ENCODE measurements at regions not wholly inside any gene's neighbourhood (a gene's known extent, or its start where the extent isn't known, plus 50 kb on each side); places are given as distances from the start of the nearest gene placed in this dataset.

GRCh38 chr18:28837100-28837499 is 660.2 kb upstream of the CDH2 start:
- Histone ChIP-seq H3K36me3 (ENCODE audit: control insufficient read depth in 1 of 2, insufficient read depth in 2 of 2, low read length in 2 of 2) (no peaks in the 10 kb centered on the region), H3K27ac (ENCODE audit: low read length) (no peak overlapping the region), H3K27me3 (ENCODE audit: low read depth, low read length) (no peaks in the 10 kb centered on the region), H3K4me3 (ENCODE audit: low read depth in 1 of 2, low read length in 2 of 2) (no peak overlapping the region), H3K4me1 (ENCODE audit: control insufficient read depth in 1 of 2, insufficient read depth in 2 of 2, low read length in 2 of 2) (no peaks in the 10 kb centered on the region), H3K9me3 (ENCODE audit: control insufficient read depth in 1 of 2, low read length in 2 of 2) (no peaks in the 10 kb centered on the region)

GRCh38 chr18:28834889-28835288 is 658.0 kb upstream of the CDH2 start:
- no peaks in the 10 kb centered on the region for H3K27me3 ChIP-seq (ENCODE audit: low read depth, low read length)
- no peak overlapping the region for H3K4me3 ChIP-seq (ENCODE audit: low read depth in 1 of 2, low read length in 2 of 2)
- no peak overlapping the region for H3K27ac ChIP-seq (ENCODE audit: low read length)
- no peaks in the 10 kb centered on the region for H3K36me3 ChIP-seq (ENCODE audit: control insufficient read depth in 1 of 2, insufficient read depth in 2 of 2, low read length in 2 of 2)
- no peaks in the 10 kb centered on the region for H3K4me1 ChIP-seq (ENCODE audit: control insufficient read depth in 1 of 2, insufficient read depth in 2 of 2, low read length in 2 of 2)
- H3K9me3 ChIP-seq (ENCODE audit: control insufficient read depth in 1 of 2, low read length in 2 of 2), result no peaks in the 10 kb centered on the region

- no peak overlapping the region for H3K27ac ChIP-seq (ENCODE audit: low read length)
- H3K27me3 ChIP-seq (ENCODE audit: low read depth, low read length), result no peaks in the 10 kb centered on the region
- no peaks in the 10 kb centered on the region for H3K9me3 ChIP-seq (ENCODE audit: control insufficient read depth in 1 of 2, low read length in 2 of 2)
- H3K36me3 ChIP-seq (ENCODE audit: control insufficient read depth in 1 of 2, insufficient read depth in 2 of 2, low read length in 2 of 2), result no peaks in the 10 kb centered on the region
- no peak overlapping the region for H3K4me3 ChIP-seq (ENCODE audit: low read depth in 1 of 2, low read length in 2 of 2)
- H3K4me1 ChIP-seq (ENCODE audit: control insufficient read depth in 1 of 2, insufficient read depth in 2 of 2, low read length in 2 of 2), result no peaks in the 10 kb centered on the region
Measured at GRCh38 chr18:28831908-28832307, 655.0 kb upstream of the CDH2 start.

- no peaks in the 10 kb centered on the region for H3K27me3 ChIP-seq (ENCODE audit: low read depth, low read length)
- H3K27ac ChIP-seq (ENCODE audit: low read length), result no peak overlapping the region
- H3K9me3 ChIP-seq (ENCODE audit: control insufficient read depth in 1 of 2, low read length in 2 of 2), result no peaks in the 10 kb centered on the region
- no peaks in the 10 kb centered on the region for H3K36me3 ChIP-seq (ENCODE audit: control insufficient read depth in 1 of 2, insufficient read depth in 2 of 2, low read length in 2 of 2)
- no peaks in the 10 kb centered on the region for H3K4me1 ChIP-seq (ENCODE audit: control insufficient read depth in 1 of 2, insufficient read depth in 2 of 2, low read length in 2 of 2)
- H3K4me3 ChIP-seq (ENCODE audit: low read depth in 1 of 2, low read length in 2 of 2), result no peak overlapping the region
Measured at GRCh38 chr18:28831476-28831875, 654.5 kb upstream of the CDH2 start.

GRCh38 chr18:28826107-28826506 is 649.2 kb upstream of the CDH2 start:
- Histone ChIP-seq H3K4me3 (ENCODE audit: low read depth in 1 of 2, low read length in 2 of 2) (no peak overlapping the region), H3K36me3 (ENCODE audit: control insufficient read depth in 1 of 2, insufficient read depth in 2 of 2, low read length in 2 of 2) (no peaks in the 10 kb centered on the region), H3K27ac (ENCODE audit: low read length) (no peak overlapping the region), H3K27me3 (ENCODE audit: low read depth, low read length) (no peaks in the 10 kb centered on the region), H3K9me3 (ENCODE audit: control insufficient read depth in 1 of 2, low read length in 2 of 2) (no peaks in the 10 kb centered on the region), H3K4me1 (ENCODE audit: control insufficient read depth in 1 of 2, insufficient read depth in 2 of 2, low read length in 2 of 2) (no peaks in the 10 kb centered on the region)

- Histone ChIP-seq H3K4me3 (ENCODE audit: low read depth in 1 of 2, low read length in 2 of 2) (no peak overlapping the region), H3K4me1 (ENCODE audit: control insufficient read depth in 1 of 2, insufficient read depth in 2 of 2, low read length in 2 of 2) (no peaks in the 10 kb centered on the region), H3K27ac (ENCODE audit: low read length) (no peak overlapping the region), H3K36me3 (ENCODE audit: control insufficient read depth in 1 of 2, insufficient read depth in 2 of 2, low read length in 2 of 2) (no peaks in the 10 kb centered on the region), H3K27me3 (ENCODE audit: low read depth, low read length) (no peaks in the 10 kb centered on the region), H3K9me3 (ENCODE audit: control insufficient read depth in 1 of 2, low read length in 2 of 2) (no peaks in the 10 kb centered on the region)
Measured at GRCh38 chr18:28824183-28824574, 647.2 kb upstream of the CDH2 start.

GRCh38 chr18:28823506-28824182 is 646.7 kb upstream of the CDH2 start:
- H3K9me3 ChIP-seq (ENCODE audit: control insufficient read depth in 1 of 2, low read length in 2 of 2), result no peaks in the 10 kb centered on the region
- no peak overlapping the region for H3K27ac ChIP-seq (ENCODE audit: low read length)
- H3K36me3 ChIP-seq (ENCODE audit: control insufficient read depth in 1 of 2, insufficient read depth in 2 of 2, low read length in 2 of 2), result no peaks in the 10 kb centered on the region
- no peaks in the 10 kb centered on the region for H3K4me1 ChIP-seq (ENCODE audit: control insufficient read depth in 1 of 2, insufficient read depth in 2 of 2, low read length in 2 of 2)
- no peak overlapping the region for H3K4me3 ChIP-seq (ENCODE audit: low read depth in 1 of 2, low read length in 2 of 2)
- no peaks in the 10 kb centered on the region for H3K27me3 ChIP-seq (ENCODE audit: low read depth, low read length)

- H3K27me3 ChIP-seq (ENCODE audit: low read depth, low read length), result no peaks in the 10 kb centered on the region
- no peaks in the 10 kb centered on the region for H3K4me1 ChIP-seq (ENCODE audit: control insufficient read depth in 1 of 2, insufficient read depth in 2 of 2, low read length in 2 of 2)
- no peaks in the 10 kb centered on the region for H3K9me3 ChIP-seq (ENCODE audit: control insufficient read depth in 1 of 2, low read length in 2 of 2)
- H3K36me3 ChIP-seq (ENCODE audit: control insufficient read depth in 1 of 2, insufficient read depth in 2 of 2, low read length in 2 of 2), result no peaks in the 10 kb centered on the region
- no peak overlapping the region for H3K4me3 ChIP-seq (ENCODE audit: low read depth in 1 of 2, low read length in 2 of 2)
- no peak overlapping the region for H3K27ac ChIP-seq (ENCODE audit: low read length)
Measured at GRCh38 chr18:28820353-28820752, 643.4 kb upstream of the CDH2 start.

GRCh38 chr18:28816155-28816554 is 639.2 kb upstream of the CDH2 start:
- no peaks in the 10 kb centered on the region for H3K9me3 ChIP-seq (ENCODE audit: control insufficient read depth in 1 of 2, low read length in 2 of 2)
- no peaks in the 10 kb centered on the region for H3K27me3 ChIP-seq (ENCODE audit: low read depth, low read length)
- no peak overlapping the region for H3K4me3 ChIP-seq (ENCODE audit: low read depth in 1 of 2, low read length in 2 of 2)
- H3K4me1 ChIP-seq (ENCODE audit: control insufficient read depth in 1 of 2, insufficient read depth in 2 of 2, low read length in 2 of 2), result no peaks in the 10 kb centered on the region
- no peak overlapping the region for H3K27ac ChIP-seq (ENCODE audit: low read length)
- H3K36me3 ChIP-seq (ENCODE audit: control insufficient read depth in 1 of 2, insufficient read depth in 2 of 2, low read length in 2 of 2), result no peaks in the 10 kb centered on the region

GRCh38 chr18:28814365-28814764 is 637.4 kb upstream of the CDH2 start:
- H3K27ac ChIP-seq (ENCODE audit: low read length), result no peak overlapping the region
- H3K4me3 ChIP-seq (ENCODE audit: low read depth in 1 of 2, low read length in 2 of 2), result no peak overlapping the region
- H3K36me3 ChIP-seq (ENCODE audit: control insufficient read depth in 1 of 2, insufficient read depth in 2 of 2, low read length in 2 of 2), result no peaks in the 10 kb centered on the region
- no peaks in the 10 kb centered on the region for H3K4me1 ChIP-seq (ENCODE audit: control insufficient read depth in 1 of 2, insufficient read depth in 2 of 2, low read length in 2 of 2)
- no peaks in the 10 kb centered on the region for H3K27me3 ChIP-seq (ENCODE audit: low read depth, low read length)
- H3K9me3 ChIP-seq (ENCODE audit: control insufficient read depth in 1 of 2, low read length in 2 of 2), result no peaks in the 10 kb centered on the region

GRCh38 chr18:28808373-28808772 is 631.4 kb upstream of the CDH2 start:
- Histone ChIP-seq H3K27ac (ENCODE audit: low read length) (no peak overlapping the region), H3K4me3 (ENCODE audit: low read depth in 1 of 2, low read length in 2 of 2) (no peak overlapping the region)

GRCh38 chr18:28805491-28805890 is 628.6 kb upstream of the CDH2 start:
- no peaks in the 10 kb centered on the region for H3K27me3 ChIP-seq (ENCODE audit: low read depth, low read length)
- no peaks in the 10 kb centered on the region for H3K9me3 ChIP-seq (ENCODE audit: control insufficient read depth in 1 of 2, low read length in 2 of 2)
- no peak overlapping the region for H3K27ac ChIP-seq (ENCODE audit: low read length)
- no peaks in the 10 kb centered on the region for H3K4me1 ChIP-seq (ENCODE audit: control insufficient read depth in 1 of 2, insufficient read depth in 2 of 2, low read length in 2 of 2)
- no peaks in the 10 kb centered on the region for H3K36me3 ChIP-seq (ENCODE audit: control insufficient read depth in 1 of 2, insufficient read depth in 2 of 2, low read length in 2 of 2)
- H3K4me3 ChIP-seq (ENCODE audit: low read depth in 1 of 2, low read length in 2 of 2), result no peak overlapping the region

More at GRCh38 chr18:28808373-28808772, 631.4 kb upstream of the CDH2 start:
- Histone ChIP-seq H3K27me3 (ENCODE audit: low read depth, low read length) (no peaks in the 10 kb centered on the region), H3K36me3 (ENCODE audit: control insufficient read depth in 1 of 2, insufficient read depth in 2 of 2, low read length in 2 of 2) (no peaks in the 10 kb centered on the region), H3K4me1 (ENCODE audit: control insufficient read depth in 1 of 2, insufficient read depth in 2 of 2, low read length in 2 of 2) (no peaks in the 10 kb centered on the region), H3K9me3 (ENCODE audit: control insufficient read depth in 1 of 2, low read length in 2 of 2) (no peaks in the 10 kb centered on the region)

Measured in muscle layer of duodenum (tissue), 2 donors.